T-cell (primary cell): ENCODE measurements at regions not wholly inside any gene's neighbourhood (a gene's known extent, or its start where the extent isn't known, plus 50 kb on each side); places are given as distances from the start of the nearest gene placed in this dataset.

Source experiments
- ATAC-seq, 4 experiments: fragments of 200-7000 bp in 3 of 4; fragments of 150-1000 bp in 1 of 4; cut with Tn5 transposase; replicated peaks in 1 of 4; 1 replicate in 3 of 4; 2 replicates in 1 of 4; pipeline ENCODE4 v1.10.0; 2021; ENCODE audit warnings: moderate library complexity in 3 of 4, mild to moderate bottlenecking in 2 of 4, moderate number of reproducible peaks in 1 of 4
- CTCF ChIA-PET, 2 donors: fragments of 300-600 bp; sonication (Branson Sonifier 250); formaldehyde crosslinking; loops; one replicate each; lab custom pipeline; 2022; ENCODE audit warnings: antibody characterized with exemption in 2 of 2; lab: Charles Lee
- POLR2A ChIA-PET, 2 donors: fragments of 300-600 bp; sonication (Branson Sonifier 250); formaldehyde crosslinking; loops; one replicate each; lab custom pipeline; 2022; ENCODE audit warnings: antibody characterized with exemption in 2 of 2; lab: Charles Lee
- DNase-seq, 35 experiments: peaks; one replicate each; pipeline versions ENCODE4 v3.0.0 to v3.0.0-alpha.2; 2013 to 2023
- H3K27ac ChIP-seq: one replicate; pipeline ENCODE4 v1.5.1; 2013; ENCODE audit warnings: low read length
- H3K27me3 ChIP-seq, 2 experiments: replicated peaks in 1 of 2; 1 replicate in 1 of 2; 2 replicates in 1 of 2; pipeline versions ENCODE4 v1.6.1 to v1.7.0; 2013; ENCODE audit warnings: low read length in 1 of 2, mixed read lengths in 1 of 2; ENCODE audit not compliant: control insufficient read depth in 2 of 2, insufficient read depth in 2 of 2; ENCODE audit errors: extremely low read depth in 1 of 2
- H3K36me3 ChIP-seq, 2 donors: 1 replicate in 1 of 2; 2 replicates in 1 of 2; pipeline versions ENCODE4 v1.6.1 to v1.7.0; 2013; ENCODE audit warnings: low read length in 1 of 2; ENCODE audit not compliant: control insufficient read depth in 2 of 2, insufficient read depth in 1 of 2; ENCODE audit errors: extremely low read depth in 1 of 2
- H3K4me1 ChIP-seq, 2 experiments: 1 replicate in 1 of 2; 2 replicates in 1 of 2; pipeline versions ENCODE4 v1.6.1 to v1.7.0; 2013; ENCODE audit warnings: low read length in 2 of 2, mixed read lengths in 1 of 2; ENCODE audit not compliant: insufficient read depth in 2 of 2, control insufficient read depth in 1 of 2; ENCODE audit errors: extremely low read depth in 1 of 2
- H3K4me3 ChIP-seq, 2 donors: 1 replicate in 1 of 2; 2 replicates in 1 of 2; pipeline versions ENCODE4 v1.5.1 to v1.7.0; 2013; ENCODE audit warnings: mild to moderate bottlenecking in 2 of 2, low read length in 1 of 2, moderate library complexity in 1 of 2; ENCODE audit not compliant: control insufficient read depth in 1 of 2; ENCODE audit errors: extremely low read depth in 1 of 2
- H3K9me3 ChIP-seq: 2 replicates; pipeline ENCODE4 v1.7.0; 2013
- H3K27ac Mint-ChIP-seq, 2 donors: one replicate each; pipeline ENCODE4 v1.8.0; 2020 to 2021; ENCODE audit warnings: mild to moderate bottlenecking in 2 of 2, mixed read lengths in 2 of 2
- H3K27me3 Mint-ChIP-seq, 2 donors: one replicate each; pipeline ENCODE4 v1.8.0; 2021 to 2022; ENCODE audit warnings: mixed read lengths in 2 of 2
- H3K36me3 Mint-ChIP-seq: one replicate; pipeline ENCODE4 v1.8.0; 2021; ENCODE audit warnings: mixed read lengths
- H3K4me1 Mint-ChIP-seq, 3 donors: one replicate each; pipeline ENCODE4 v1.8.0; 2020 to 2022; ENCODE audit warnings: mixed read lengths in 3 of 3, mild to moderate bottlenecking in 1 of 3
- H3K4me3 Mint-ChIP-seq, 3 donors: one replicate each; pipeline ENCODE4 v1.8.0; 2020 to 2022; ENCODE audit warnings: mild to moderate bottlenecking in 3 of 3, mixed read lengths in 3 of 3, moderate library complexity in 3 of 3
- H3K9me3 Mint-ChIP-seq, 3 donors: one replicate each; pipeline ENCODE4 v1.8.0; 2020 to 2022; ENCODE audit warnings: mixed read lengths in 3 of 3
- WGBS: methylation state at CpG from one replicate; pipeline ENCODE4 v1.1.5; 2013; ENCODE audit warnings: missing lambda C conversion rate; ENCODE audit not compliant: insufficient coverage; 5-methylcytosine and 5-hydroxymethylcytosine counted together

DNA sequence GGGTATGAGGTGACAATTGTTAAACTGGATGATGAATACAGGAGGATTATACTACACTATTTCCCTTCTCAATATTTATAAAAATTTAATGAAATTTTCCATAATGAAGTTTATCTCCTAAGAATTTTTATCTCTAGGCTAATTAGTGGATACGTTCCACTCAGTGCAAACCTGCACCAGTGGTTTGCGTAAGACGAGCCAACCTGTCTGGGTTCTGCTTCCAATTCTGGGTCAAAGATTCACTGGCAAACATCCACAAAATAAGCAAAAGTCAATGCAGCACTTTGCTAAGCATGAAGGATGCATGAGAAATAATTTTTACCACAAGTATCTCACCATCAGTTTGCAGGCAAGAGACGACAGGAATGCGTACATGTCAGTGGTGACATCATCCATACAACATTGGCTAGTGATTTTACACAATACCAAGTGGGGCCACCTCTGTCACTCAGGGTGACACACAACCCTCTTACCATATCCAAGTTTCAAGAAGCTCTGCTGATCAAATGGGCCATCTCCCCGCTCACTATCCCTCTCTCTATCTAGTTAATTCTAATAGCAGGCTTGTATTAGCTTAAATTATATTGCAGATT is 51.7 kb downstream of the FAM50B start:
- H3K27ac Mint-ChIP-seq: peak overlapping the region in 1 of 2 donors; percentile 60
- peaks cover 0 to 2% (median 0%) of the 10 kb centered on the region in 3 donors for H3K4me1 Mint-ChIP-seq
- Histone ChIP-seq H3K4me3 (no peak overlapping the region), H3K4me1 (no peaks in the 10 kb centered on the region), H3K9me3 (no peaks in the 10 kb centered on the region), H3K36me3 (no peaks in the 10 kb centered on the region), H3K27me3 (peaks cover 0 to 21% of the 10 kb centered on the region in 2 experiments), H3K27ac (no peak overlapping the region)
- ATAC-seq (no peak), DNase-seq (no peak)
- H3K9me3 Mint-ChIP-seq: no peaks in the 10 kb centered on the region
- H3K4me3 Mint-ChIP-seq: no peak overlapping the region
- 91% methylated on average over 4 of the region's 6 CpGs for WGBS
- ChIA-PET POLR2A (no interaction called here), CTCF (no interaction called here)
- no peaks in the 10 kb centered on the region for H3K36me3 Mint-ChIP-seq
- peaks cover 13 to 23% of the 10 kb centered on the region in 2 donors for H3K27me3 Mint-ChIP-seq

DNA sequence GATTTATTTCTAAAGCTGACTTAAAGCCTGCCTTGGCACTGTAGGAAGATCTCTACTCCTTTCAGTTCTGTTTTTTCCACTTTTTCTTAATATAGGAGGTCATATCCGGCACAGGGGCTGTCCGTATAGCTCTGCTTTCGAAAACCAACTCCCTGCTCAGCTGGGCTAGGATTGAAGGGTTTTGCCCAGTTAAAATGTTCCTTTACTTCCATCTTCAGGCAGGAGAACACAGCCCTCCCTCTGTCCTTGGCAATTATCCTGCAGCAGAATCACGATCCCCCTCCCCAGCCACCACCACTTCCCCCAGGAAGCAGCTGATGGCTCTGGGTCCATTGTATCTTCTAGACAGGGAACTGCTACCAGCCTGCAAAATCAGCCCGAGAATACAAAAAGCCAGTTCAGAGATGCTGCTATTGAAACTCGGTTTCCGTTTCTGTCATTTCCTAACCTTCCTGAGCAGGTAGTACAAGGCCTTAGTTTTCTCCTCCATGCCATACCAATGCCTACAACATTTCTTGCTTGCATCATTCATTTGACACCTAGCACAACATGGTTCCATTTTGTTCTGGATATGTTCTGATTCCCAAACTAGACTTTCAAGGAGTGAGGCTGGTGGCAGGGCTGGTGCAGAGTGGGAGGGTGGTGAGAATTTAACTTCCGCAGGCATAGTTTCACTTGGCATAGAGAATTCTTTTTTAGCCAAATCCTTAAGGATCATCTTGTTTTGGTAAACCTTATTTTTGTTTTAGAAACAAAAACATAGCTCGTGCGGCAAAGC is 53.9 kb downstream of the FAM50B start:
- POLR2A ChIA-PET: no interaction called here
- DNase-seq: no peak
- no peaks in the 10 kb centered on the region for H3K9me3 Mint-ChIP-seq
- H3K9me3 ChIP-seq: no peaks in the 10 kb centered on the region
- H3K27me3 ChIP-seq: peaks cover 0 to 26% of the 10 kb centered on the region in 2 experiments
- no peak overlapping the region for H3K4me3 ChIP-seq
- WGBS: 48% methylated on average over 4 of the region's 10 CpGs
- CTCF ChIA-PET: interaction anchor here in 1 of 2 donors (0.6 kb wide), 1 partner anchor 87 kb away, joined by 4 read pairs; no protein-coding TSS in a partner anchor
- H3K4me1 ChIP-seq: no peaks in the 10 kb centered on the region
- no peak overlapping the region for H3K4me3 Mint-ChIP-seq
- peaks cover 20 to 28% of the 10 kb centered on the region in 2 donors for H3K27me3 Mint-ChIP-seq
- H3K27ac Mint-ChIP-seq: no peak overlapping the region
- no peak overlapping the region for H3K27ac ChIP-seq
- peaks cover 0 to 2% (median 0%) of the 10 kb centered on the region in 3 donors for H3K4me1 Mint-ChIP-seq
- ATAC-seq: no peak
- H3K36me3 Mint-ChIP-seq: no peaks in the 10 kb centered on the region
- H3K36me3 ChIP-seq: no peaks in the 10 kb centered on the region

DNA sequence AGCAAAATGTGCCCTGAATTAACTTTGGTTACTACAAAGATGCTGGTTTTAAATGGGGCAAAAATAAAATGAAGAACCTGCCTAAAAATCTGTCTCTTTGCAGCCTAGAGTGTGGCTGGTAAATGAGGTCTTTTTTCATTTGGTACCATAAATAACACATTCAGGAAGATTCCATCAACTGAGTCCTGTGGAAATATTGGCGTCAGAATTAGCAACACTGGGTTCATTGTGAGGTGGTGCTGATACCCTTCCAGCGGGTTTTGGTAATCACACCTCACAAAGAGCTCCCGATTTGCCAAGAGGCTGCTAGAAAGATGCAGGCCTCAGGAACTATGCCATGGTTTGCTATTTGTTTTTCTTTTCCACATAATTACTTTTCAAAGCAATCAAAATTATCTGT is 55.3 kb downstream of the FAM50B start:
- Histone ChIP-seq H3K4me3 (no peak overlapping the region), H3K4me1 (no peaks in the 10 kb centered on the region), H3K36me3 (no peaks in the 10 kb centered on the region), H3K27ac (no peak overlapping the region), H3K9me3 (no peaks in the 10 kb centered on the region), H3K27me3 (peaks cover 0 to 34% of the 10 kb centered on the region in 2 experiments)
- no peaks in the 10 kb centered on the region for H3K9me3 Mint-ChIP-seq
- H3K4me3 Mint-ChIP-seq: no peak overlapping the region
- peaks cover 20 to 33% of the 10 kb centered on the region in 2 donors for H3K27me3 Mint-ChIP-seq
- DNase-seq: no peak
- no peaks in the 10 kb centered on the region for H3K36me3 Mint-ChIP-seq
- H3K4me1 Mint-ChIP-seq: peaks cover 0 to 2% (median 0%) of the 10 kb centered on the region in 3 donors
- ChIA-PET POLR2A (no interaction called here), CTCF (no interaction called here)
- WGBS: no CpG with 5 or more reads among the region's 3 CpGs
- no peak for ATAC-seq
- no peak overlapping the region for H3K27ac Mint-ChIP-seq

DNA sequence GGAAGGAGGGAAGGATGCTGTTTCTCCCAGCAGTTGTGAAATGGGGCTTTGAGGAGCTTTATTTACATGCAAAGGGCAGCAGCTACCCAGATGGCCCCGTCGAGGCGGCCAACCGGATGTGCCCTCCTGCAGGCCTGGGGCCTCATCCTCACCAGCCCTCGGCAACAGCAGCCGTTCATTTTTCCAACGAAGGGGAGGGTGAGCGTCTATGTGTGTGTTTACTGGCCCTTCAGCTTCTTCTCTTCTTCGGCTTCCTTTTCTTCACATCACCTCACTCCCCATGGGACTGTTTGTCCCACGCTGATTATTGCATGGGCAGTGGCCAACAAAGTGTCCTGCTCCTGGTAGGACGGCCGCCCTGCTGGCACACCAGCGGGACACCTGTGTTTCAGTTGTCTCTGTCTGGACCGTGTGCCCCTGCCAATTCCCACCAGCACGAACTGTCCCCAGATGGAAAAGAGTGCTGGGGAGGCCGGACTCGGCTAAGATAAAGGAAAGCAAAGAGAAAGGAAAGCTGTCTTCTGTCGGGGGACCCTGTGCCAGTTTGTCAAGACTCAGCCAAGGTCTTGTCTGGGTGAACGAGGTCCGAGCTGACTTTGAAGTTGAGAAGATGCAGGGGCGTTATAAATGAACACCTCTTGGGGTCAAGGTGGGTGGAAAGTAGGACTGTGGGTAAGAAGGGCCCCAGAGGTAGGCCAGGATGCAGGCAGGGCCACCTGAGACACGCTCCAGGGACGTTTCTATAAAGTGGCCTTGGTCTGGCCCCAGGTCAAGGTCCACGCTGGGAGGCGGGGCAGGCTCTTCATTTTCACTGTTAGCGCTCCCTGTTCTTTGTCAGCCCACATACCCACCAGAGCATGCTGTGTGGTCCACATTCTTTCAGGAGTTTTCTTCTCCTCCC is 57.0 kb downstream of the FAM50B start:
- Histone ChIP-seq H3K9me3 (no peaks in the 10 kb centered on the region), H3K27ac (no peak overlapping the region), H3K4me3 (no peak overlapping the region), H3K4me1 (no peaks in the 10 kb centered on the region), H3K36me3 (no peaks in the 10 kb centered on the region), H3K27me3 (peaks cover 0 to 35% of the 10 kb centered on the region in 2 experiments)
- H3K9me3 Mint-ChIP-seq: no peaks in the 10 kb centered on the region
- H3K4me1 Mint-ChIP-seq: peaks cover 0 to 6% (median 0%) of the 10 kb centered on the region in 3 donors
- DNase-seq (no peak), ATAC-seq (no peak)
- POLR2A ChIA-PET: no interaction called here
- CTCF ChIA-PET: no interaction called here
- H3K36me3 Mint-ChIP-seq: no peaks in the 10 kb centered on the region
- H3K27ac Mint-ChIP-seq: no peak overlapping the region
- peaks cover 27 to 43% of the 10 kb centered on the region in 2 donors for H3K27me3 Mint-ChIP-seq
- 85% methylated on average over 19 of the region's 26 CpGs for WGBS
- no peak overlapping the region for H3K4me3 Mint-ChIP-seq

DNA sequence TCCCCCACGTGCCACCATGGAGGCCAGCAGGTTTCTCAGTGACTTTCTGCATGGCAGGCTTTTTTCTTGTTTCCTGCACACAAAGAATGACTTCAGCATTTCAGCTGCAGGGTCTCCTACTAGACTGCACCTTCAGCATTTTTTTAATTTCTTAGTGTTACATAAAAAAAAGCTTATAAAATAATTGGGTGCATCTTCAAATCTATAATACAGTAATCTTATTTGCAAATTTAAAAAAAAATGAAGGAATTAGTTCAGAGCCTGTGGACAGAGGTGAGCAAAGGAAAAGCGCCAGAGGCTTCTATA is 57.6 kb downstream of the FAM50B start:
- Mint-ChIP-seq H3K27ac (no peak overlapping the region), H3K36me3 (no peaks in the 10 kb centered on the region), H3K9me3 (no peaks in the 10 kb centered on the region), H3K27me3 (peaks cover 28 to 43% of the 10 kb centered on the region in 2 donors), H3K4me3 (no peak overlapping the region), H3K4me1 (peaks cover 0 to 10% (median 0%) of the 10 kb centered on the region in 3 donors)
- CTCF ChIA-PET: no interaction called here
- no peak for DNase-seq
- Histone ChIP-seq H3K9me3 (no peaks in the 10 kb centered on the region), H3K36me3 (no peaks in the 10 kb centered on the region), H3K4me1 (no peaks in the 10 kb centered on the region), H3K4me3 (no peak overlapping the region), H3K27me3 (peaks cover 0 to 35% of the 10 kb centered on the region in 2 experiments), H3K27ac (no peak overlapping the region)
- 60% methylated on average over 2 of the region's 2 CpGs for WGBS
- POLR2A ChIA-PET: no interaction called here
- no peak for ATAC-seq

DNA sequence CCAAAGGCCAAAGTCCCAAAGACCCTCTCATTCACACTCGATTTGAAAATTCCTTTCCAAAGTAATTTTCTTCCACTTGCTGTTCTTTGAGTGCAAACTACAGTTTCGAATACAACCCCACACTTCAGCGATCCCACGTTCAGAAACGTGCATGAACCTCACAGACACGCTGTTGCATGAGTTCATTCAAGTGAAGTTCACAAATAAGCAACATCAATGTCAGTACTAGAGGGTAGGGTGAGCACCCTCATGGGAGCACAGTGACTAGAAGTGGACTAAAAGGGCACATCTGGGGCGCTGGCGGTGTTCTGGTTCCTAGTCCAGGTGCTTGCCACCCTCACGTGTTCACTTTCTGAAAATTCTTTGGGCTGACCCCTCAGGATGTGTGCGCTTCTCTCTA is 59.0 kb downstream of the FAM50B start:
- Mint-ChIP-seq H3K4me3 (no peak overlapping the region), H3K27me3 (peaks cover 29 to 58% of the 10 kb centered on the region in 2 donors), H3K36me3 (no peaks in the 10 kb centered on the region), H3K4me1 (peaks cover 0 to 9% (median 2%) of the 10 kb centered on the region in 3 donors), H3K9me3 (no peaks in the 10 kb centered on the region), H3K27ac (no peak overlapping the region)
- no peak overlapping the region for H3K4me3 ChIP-seq
- DNase-seq: no peak
- 84% methylated on average over 7 of the region's 10 CpGs for WGBS
- POLR2A ChIA-PET: no interaction called here
- H3K9me3 ChIP-seq: no peaks in the 10 kb centered on the region
- H3K27ac ChIP-seq: no peak overlapping the region
- H3K36me3 ChIP-seq: no peaks in the 10 kb centered on the region
- CTCF ChIA-PET: no interaction called here
- no peaks in the 10 kb centered on the region for H3K4me1 ChIP-seq
- peaks cover 0 to 27% of the 10 kb centered on the region in 2 experiments for H3K27me3 ChIP-seq
- ATAC-seq: no peak
